Astrocyte (in vitro differentiated cells and primary cell): ENCODE measurements at regions not wholly inside any gene's neighbourhood (a gene's known extent, or its start where the extent isn't known, plus 50 kb on each side); places are given as distances from the start of the nearest gene placed in this dataset.

Experiments used
- EZH2 ChIP-seq: IDR thresholded peaks from 2 replicates; pipeline ENCODE4 v1.6.1; 2012; ENCODE audit warnings: mild to moderate bottlenecking, low read length, inconsistent platforms; ENCODE audit not compliant: insufficient read depth
- TF ChIP-seq, protein P1 (sequence below): IDR thresholded peaks from 2 replicates; pipeline ENCODE4 v1.5.1; 2011; ENCODE audit warnings: low read depth, mild to moderate bottlenecking, inconsistent platforms, low read length, moderate library complexity; ENCODE audit not compliant: insufficient read depth

DNA sequence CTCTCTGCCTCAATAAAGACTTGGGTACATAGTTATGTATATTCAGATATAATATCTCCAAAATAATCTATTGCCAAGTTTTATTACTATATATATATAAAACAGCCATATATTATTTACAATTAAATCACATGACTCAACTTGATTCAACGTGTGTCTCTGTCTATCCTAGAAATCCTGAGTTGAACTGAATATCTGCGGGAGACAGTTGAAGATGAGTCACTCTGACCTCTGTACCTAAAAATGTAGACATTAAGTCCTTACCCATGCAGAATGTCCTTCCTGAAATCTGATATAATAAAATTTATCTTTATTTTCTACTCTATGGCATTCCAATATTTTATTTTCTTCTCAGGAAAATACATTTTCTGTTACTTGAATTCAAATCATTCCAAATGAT lies 218.2 kb upstream of the PRDM9 start:
- TF ChIP-seq, protein P1, sequence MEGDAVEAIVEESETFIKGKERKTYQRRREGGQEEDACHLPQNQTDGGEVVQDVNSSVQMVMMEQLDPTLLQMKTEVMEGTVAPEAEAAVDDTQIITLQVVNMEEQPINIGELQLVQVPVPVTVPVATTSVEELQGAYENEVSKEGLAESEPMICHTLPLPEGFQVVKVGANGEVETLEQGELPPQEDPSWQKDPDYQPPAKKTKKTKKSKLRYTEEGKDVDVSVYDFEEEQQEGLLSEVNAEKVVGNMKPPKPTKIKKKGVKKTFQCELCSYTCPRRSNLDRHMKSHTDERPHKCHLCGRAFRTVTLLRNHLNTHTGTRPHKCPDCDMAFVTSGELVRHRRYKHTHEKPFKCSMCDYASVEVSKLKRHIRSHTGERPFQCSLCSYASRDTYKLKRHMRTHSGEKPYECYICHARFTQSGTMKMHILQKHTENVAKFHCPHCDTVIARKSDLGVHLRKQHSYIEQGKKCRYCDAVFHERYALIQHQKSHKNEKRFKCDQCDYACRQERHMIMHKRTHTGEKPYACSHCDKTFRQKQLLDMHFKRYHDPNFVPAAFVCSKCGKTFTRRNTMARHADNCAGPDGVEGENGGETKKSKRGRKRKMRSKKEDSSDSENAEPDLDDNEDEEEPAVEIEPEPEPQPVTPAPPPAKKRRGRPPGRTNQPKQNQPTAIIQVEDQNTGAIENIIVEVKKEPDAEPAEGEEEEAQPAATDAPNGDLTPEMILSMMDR = no peak
- no peak for TF ChIP-seq EZH2
